PC-9 (cell line): ENCODE measurements at regions not wholly inside any gene's neighbourhood (a gene's known extent, or its start where the extent isn't known, plus 50 kb on each side); places are given as distances from the start of the nearest gene placed in this dataset.

Experiments
- EZH2 ChIP-seq: fragments of 200-600 bp; sonication (generic); IDR thresholded peaks from 2 replicates; pipeline ENCODE4 v1.8.0; 2017; ENCODE audit warnings: antibody characterized with exemption, low read depth
- TF ChIP-seq, protein P1 (sequence below): fragments of 200-600 bp; sonication (generic); conservative IDR thresholded peaks from 2 replicates; pipeline ENCODE4 v1.6.1; 2017; ENCODE audit warnings: mixed run types, antibody characterized with exemption, mild to moderate bottlenecking, moderate library complexity

DNA sequence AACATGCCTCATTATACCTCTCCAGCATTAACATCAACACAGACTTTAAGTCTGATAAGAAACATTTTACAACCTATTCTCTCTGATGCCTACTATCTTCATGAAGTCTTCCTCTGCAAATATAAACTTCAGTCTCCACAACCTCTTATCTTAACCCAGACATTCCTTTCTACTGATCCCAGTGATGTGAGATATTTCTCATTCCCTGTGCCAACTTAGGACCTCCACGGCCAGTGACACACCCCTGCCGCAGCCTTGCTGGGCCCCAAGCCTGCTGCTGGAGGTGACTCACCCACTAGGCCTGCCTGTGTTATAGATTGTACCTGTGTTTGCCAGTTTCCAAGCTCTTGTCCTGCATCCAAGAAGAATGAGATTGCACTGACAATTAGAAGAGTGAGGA, 734.5 kb upstream of the CADM2 start:
- TF ChIP-seq, protein P1, sequence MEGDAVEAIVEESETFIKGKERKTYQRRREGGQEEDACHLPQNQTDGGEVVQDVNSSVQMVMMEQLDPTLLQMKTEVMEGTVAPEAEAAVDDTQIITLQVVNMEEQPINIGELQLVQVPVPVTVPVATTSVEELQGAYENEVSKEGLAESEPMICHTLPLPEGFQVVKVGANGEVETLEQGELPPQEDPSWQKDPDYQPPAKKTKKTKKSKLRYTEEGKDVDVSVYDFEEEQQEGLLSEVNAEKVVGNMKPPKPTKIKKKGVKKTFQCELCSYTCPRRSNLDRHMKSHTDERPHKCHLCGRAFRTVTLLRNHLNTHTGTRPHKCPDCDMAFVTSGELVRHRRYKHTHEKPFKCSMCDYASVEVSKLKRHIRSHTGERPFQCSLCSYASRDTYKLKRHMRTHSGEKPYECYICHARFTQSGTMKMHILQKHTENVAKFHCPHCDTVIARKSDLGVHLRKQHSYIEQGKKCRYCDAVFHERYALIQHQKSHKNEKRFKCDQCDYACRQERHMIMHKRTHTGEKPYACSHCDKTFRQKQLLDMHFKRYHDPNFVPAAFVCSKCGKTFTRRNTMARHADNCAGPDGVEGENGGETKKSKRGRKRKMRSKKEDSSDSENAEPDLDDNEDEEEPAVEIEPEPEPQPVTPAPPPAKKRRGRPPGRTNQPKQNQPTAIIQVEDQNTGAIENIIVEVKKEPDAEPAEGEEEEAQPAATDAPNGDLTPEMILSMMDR, result no peak
- no peak for TF ChIP-seq EZH2
